ENCODE measurements at regions not wholly inside any gene's neighbourhood (a gene's known extent, or its start where the extent isn't known, plus 50 kb on each side); places are given as distances from the start of the nearest gene placed in this dataset.
"Not testable (repeated sequence)": the region's sequence is repeated elsewhere in the genome, so short reads cannot be mapped to it uniquely, and the experiment has no call there.

- DNase-seq (ENCODE audit: low read depth in 2 of 2), result no peak
Observed at GRCh38 chr1:80341021-80341420, 1334.5 kb upstream of the ADGRL4 start.

- DNase-seq (ENCODE audit: low read depth in 2 of 2), result no peak
Observed at GRCh38 chr1:80318108-80318507, 1311.6 kb upstream of the ADGRL4 start.

GRCh38 chr1:80310703-80311245 is 1304.2 kb upstream of the ADGRL4 start:
- DNase-seq (ENCODE audit: low read depth in 2 of 2), result no peak

- DNase-seq (ENCODE audit: low read depth in 2 of 2), result no peak
Observed at GRCh38 chr1:80305466-80305865, 1298.9 kb upstream of the ADGRL4 start.

- no peak for DNase-seq (ENCODE audit: low read depth in 2 of 2)
Observed at GRCh38 chr1:80293818-80294217, 1287.3 kb upstream of the ADGRL4 start.

- not testable (repeated sequence) for DNase-seq (ENCODE audit: low read depth in 2 of 2)
Observed at GRCh38 chr1:80288750-80289149, 1282.2 kb upstream of the ADGRL4 start.

- DNase-seq (ENCODE audit: low read depth in 2 of 2), result no peak
Observed at GRCh38 chr1:80282536-80282935, 1276.0 kb upstream of the ADGRL4 start.

- no peak for DNase-seq (ENCODE audit: low read depth in 2 of 2)
Observed at GRCh38 chr1:80278936-80279335, 1272.4 kb upstream of the ADGRL4 start.

- no peak for DNase-seq (ENCODE audit: low read depth in 2 of 2)
Observed at GRCh38 chr1:80274256-80274655, 1267.7 kb upstream of the ADGRL4 start.

GRCh38 chr1:80272495-80272894 is 1266.0 kb upstream of the ADGRL4 start:
- DNase-seq (ENCODE audit: low read depth in 2 of 2), result no peak

GRCh38 chr1:80258659-80259058 is 1252.1 kb upstream of the ADGRL4 start:
- DNase-seq (ENCODE audit: low read depth in 2 of 2), result no peak

- DNase-seq (ENCODE audit: low read depth in 2 of 2), result no peak
Observed at GRCh38 chr1:80251591-80251990, 1245.1 kb upstream of the ADGRL4 start.

GRCh38 chr1:80251171-80251570 is 1244.6 kb upstream of the ADGRL4 start:
- no peak for DNase-seq (ENCODE audit: low read depth in 2 of 2)

GRCh38 chr1:80250573-80251168 is 1244.1 kb upstream of the ADGRL4 start:
- DNase-seq (ENCODE audit: low read depth in 2 of 2), result peak; percentile 4 to 6

GRCh38 chr1:80249699-80250098 is 1243.2 kb upstream of the ADGRL4 start:
- DNase-seq (ENCODE audit: low read depth in 2 of 2), result no peak

GRCh38 chr1:80248886-80249285 is 1242.4 kb upstream of the ADGRL4 start:
- DNase-seq (ENCODE audit: low read depth in 2 of 2), result peak in 1 of 2 experiments; percentile 2

- no peak for DNase-seq (ENCODE audit: low read depth in 2 of 2)
Observed at GRCh38 chr1:80245813-80246212, 1239.3 kb upstream of the ADGRL4 start.

- no peak for DNase-seq (ENCODE audit: low read depth in 2 of 2)
Observed at GRCh38 chr1:80244372-80244771, 1237.8 kb upstream of the ADGRL4 start.

GRCh38 chr1:80241566-80241965 is 1235.0 kb upstream of the ADGRL4 start:
- no peak for DNase-seq (ENCODE audit: low read depth in 2 of 2)

GRCh38 chr1:80225510-80225909 is 1219.0 kb upstream of the ADGRL4 start:
- no peak for DNase-seq (ENCODE audit: low read depth in 2 of 2)

GRCh38 chr1:80221319-80221718 is 1214.8 kb upstream of the ADGRL4 start:
- no peak for DNase-seq (ENCODE audit: low read depth in 2 of 2)

- DNase-seq (ENCODE audit: low read depth in 2 of 2), result peak in 1 of 2 experiments; percentile 18
Observed at GRCh38 chr1:80218112-80218511, 1211.6 kb upstream of the ADGRL4 start.

GRCh38 chr1:80217377-80217986 is 1211.0 kb upstream of the ADGRL4 start:
- peak; percentile 44 to 47 for DNase-seq (ENCODE audit: low read depth in 2 of 2)
